ENCODE measurements at regions not wholly inside any gene's neighbourhood (a gene's known extent, or its start where the extent isn't known, plus 50 kb on each side); places are given as distances from the start of the nearest gene placed in this dataset.

DNA sequence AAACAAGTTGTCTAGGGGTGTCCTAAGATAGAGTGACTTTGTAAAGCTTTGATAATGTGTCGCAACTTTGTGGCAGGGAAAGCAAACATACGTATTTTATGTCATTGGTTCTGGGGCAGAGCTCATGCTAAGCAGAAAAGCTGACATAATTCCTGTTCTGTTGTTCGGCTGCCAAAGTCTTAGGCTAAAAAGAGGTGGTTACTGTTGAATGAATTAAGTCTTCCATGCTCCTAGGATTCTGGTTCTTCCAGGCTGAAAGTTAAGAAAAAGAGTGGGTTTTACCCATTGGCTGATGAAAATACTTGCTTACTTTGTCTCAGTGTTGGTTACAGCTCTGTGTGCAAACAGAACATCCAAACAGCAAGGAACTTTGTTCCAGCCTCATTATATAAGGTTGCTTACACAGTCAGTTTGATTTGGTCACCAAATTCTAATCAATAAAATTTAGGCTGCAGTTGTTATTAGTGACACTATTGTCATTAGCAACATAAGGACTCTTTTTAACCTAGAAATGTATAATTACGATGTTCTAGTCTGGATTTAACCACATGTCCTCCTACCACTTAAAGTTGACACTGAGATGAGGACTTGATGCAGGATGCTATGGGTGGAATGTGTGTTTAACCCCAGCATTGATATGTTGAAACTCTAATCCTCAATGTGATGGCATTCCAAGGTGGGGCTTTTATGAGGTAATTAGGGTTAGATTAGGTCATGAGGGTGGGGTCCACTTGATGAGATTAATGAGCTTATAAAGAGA lies 114.0 kb upstream of the GOT2 start:
- TF ChIP-seq, protein P1, sequence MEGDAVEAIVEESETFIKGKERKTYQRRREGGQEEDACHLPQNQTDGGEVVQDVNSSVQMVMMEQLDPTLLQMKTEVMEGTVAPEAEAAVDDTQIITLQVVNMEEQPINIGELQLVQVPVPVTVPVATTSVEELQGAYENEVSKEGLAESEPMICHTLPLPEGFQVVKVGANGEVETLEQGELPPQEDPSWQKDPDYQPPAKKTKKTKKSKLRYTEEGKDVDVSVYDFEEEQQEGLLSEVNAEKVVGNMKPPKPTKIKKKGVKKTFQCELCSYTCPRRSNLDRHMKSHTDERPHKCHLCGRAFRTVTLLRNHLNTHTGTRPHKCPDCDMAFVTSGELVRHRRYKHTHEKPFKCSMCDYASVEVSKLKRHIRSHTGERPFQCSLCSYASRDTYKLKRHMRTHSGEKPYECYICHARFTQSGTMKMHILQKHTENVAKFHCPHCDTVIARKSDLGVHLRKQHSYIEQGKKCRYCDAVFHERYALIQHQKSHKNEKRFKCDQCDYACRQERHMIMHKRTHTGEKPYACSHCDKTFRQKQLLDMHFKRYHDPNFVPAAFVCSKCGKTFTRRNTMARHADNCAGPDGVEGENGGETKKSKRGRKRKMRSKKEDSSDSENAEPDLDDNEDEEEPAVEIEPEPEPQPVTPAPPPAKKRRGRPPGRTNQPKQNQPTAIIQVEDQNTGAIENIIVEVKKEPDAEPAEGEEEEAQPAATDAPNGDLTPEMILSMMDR (IDR thresholded peaks at IDR 0.05; ENCODE audit: low read length) = no peak
- TF ChIP-seq EZH2 (optimal IDR thresholded peaks at IDR 0.05; ENCODE audit: low read depth, low read length) = no peak
